IMR-90 (cell line): ENCODE measurements at regions not wholly inside any gene's neighbourhood (a gene's known extent, or its start where the extent isn't known, plus 50 kb on each side); places are given as distances from the start of the nearest gene placed in this dataset.

Experiments
- ATAC-seq: fragments of 200-7000 bp; cut with Tn5 transposase; 2 replicates; pipeline ENCODE4 v1.9.1; 2020; ENCODE audit warnings: low read depth, mild to moderate bottlenecking, moderate library complexity
- BruUV-seq: library from RNA; stranded (reverse); fragments of 400-500 nt; replicated peaks from 2 replicates; lab custom pipeline; 2021; lab: Mats Ljungman, UMichigan
- CTCF ChIA-PET: fragments of 300-600 bp; formaldehyde crosslinking; extraction: SDS; loops from one replicate; lab custom pipeline; 2021; ENCODE audit warnings: antibody characterized with exemption; lab: Yijun Ruan, JAX
- POLR2A ChIA-PET: fragments of 300-600 bp; sonication (Branson Sonifier 250); formaldehyde crosslinking; loops from one replicate; lab custom pipeline; 2022; ENCODE audit warnings: antibody characterized with exemption; ENCODE audit not compliant: unreplicated experiment; lab: Charles Lee
- DNase-seq: peaks from one replicate; pipeline ENCODE4 v3.0.0; 2013
- H2AFZ ChIP-seq: replicated peaks from 2 replicates; pipeline ENCODE3; 2013; ENCODE audit warnings: low read length, mild to moderate bottlenecking; ENCODE audit not compliant: poor library complexity
- H2AK5ac ChIP-seq: 2 replicates; pipeline ENCODE4 v1.6.1; 2013; ENCODE audit warnings: low read depth, low read length, inconsistent platforms
- H2AK9ac ChIP-seq: replicated peaks from 2 replicates; pipeline ENCODE3; 2013; ENCODE audit warnings: mild to moderate bottlenecking, low read depth, low read length, moderate library complexity; ENCODE audit not compliant: poor library complexity
- H2BK120ac ChIP-seq: 2 replicates; pipeline ENCODE4 v1.6.1; 2013; ENCODE audit warnings: low read depth, low read length, inconsistent platforms
- H2BK15ac ChIP-seq: 3 replicates; pipeline ENCODE4 v1.6.1; 2013; ENCODE audit warnings: low read depth, low read length, inconsistent platforms
- H2BK20ac ChIP-seq: 2 replicates; pipeline ENCODE4 v1.6.1; 2013; ENCODE audit warnings: low read depth, mild to moderate bottlenecking, inconsistent platforms, low read length, moderate library complexity
- H2BK5ac ChIP-seq: 2 replicates; pipeline ENCODE4 v1.6.1; 2013; ENCODE audit warnings: mild to moderate bottlenecking, low read depth, low read length, inconsistent platforms; ENCODE audit not compliant: poor library complexity, severe bottlenecking
- H3K14ac ChIP-seq: replicated peaks from 2 replicates; pipeline ENCODE4 v1.6.1; 2013; ENCODE audit warnings: low read depth, low read length, inconsistent platforms
- H3K18ac ChIP-seq: 2 replicates; pipeline ENCODE4 v1.6.1; 2013; ENCODE audit warnings: low read depth, low read length, control low read depth
- H3K23ac ChIP-seq: 2 replicates; pipeline ENCODE4 v1.6.1; 2013; ENCODE audit warnings: low read depth, low read length, inconsistent platforms
- H3K27ac ChIP-seq: 2 replicates; pipeline ENCODE4 v1.5.1; 2013; ENCODE audit warnings: mild to moderate bottlenecking, control low read depth, low read length; ENCODE audit not compliant: insufficient read depth
- H3K27me3 ChIP-seq: 2 replicates; pipeline ENCODE4 v1.6.1; 2013; ENCODE audit warnings: low read length; ENCODE audit not compliant: control insufficient read depth, insufficient read depth
- H3K36me3 ChIP-seq: 2 replicates; pipeline ENCODE4 v1.6.1; 2013; ENCODE audit warnings: low read length, mixed read lengths; ENCODE audit not compliant: control insufficient read depth, insufficient read depth
- H3K4ac ChIP-seq: 2 replicates; pipeline ENCODE4 v1.6.1; 2013; ENCODE audit warnings: low read depth, low read length, inconsistent platforms
- H3K4me1 ChIP-seq: 2 replicates; pipeline ENCODE4 v1.6.1; 2013; ENCODE audit warnings: low read length, mixed read lengths; ENCODE audit not compliant: control insufficient read depth, insufficient read depth
- H3K4me2 ChIP-seq: 2 replicates; pipeline ENCODE4 v1.6.1; 2013; ENCODE audit warnings: low read depth, mild to moderate bottlenecking, control low read depth, low read length, moderate library complexity
- H3K4me3 ChIP-seq: 2 replicates; pipeline ENCODE4 v1.5.1; 2013; ENCODE audit warnings: low read depth, mild to moderate bottlenecking, control low read depth, low read length, moderate library complexity; ENCODE audit not compliant: insufficient read depth
- H3K56ac ChIP-seq: 2 replicates; pipeline ENCODE4 v1.6.1; 2013; ENCODE audit warnings: low read length, inconsistent platforms; ENCODE audit not compliant: insufficient read depth; ENCODE audit errors: extremely low read depth
- H3K79me1 ChIP-seq, 2 experiments: 2 replicates each; pipeline ENCODE4 v1.6.1; 2013; ENCODE audit warnings: low read length in 2 of 2, inconsistent platforms in 1 of 2, low read depth in 1 of 2
- H3K9ac ChIP-seq: 2 replicates; pipeline ENCODE4 v1.6.1; 2013; ENCODE audit warnings: low read depth, low read length, control low read depth
- H3K9me1 ChIP-seq: 2 replicates; pipeline ENCODE4 v1.6.1; 2013; ENCODE audit warnings: low read length, inconsistent platforms; ENCODE audit not compliant: insufficient read depth
- H3K9me3 ChIP-seq: 2 replicates; pipeline ENCODE4 v1.6.1; 2013; ENCODE audit warnings: low read length; ENCODE audit not compliant: control insufficient read depth, insufficient read depth
- H4K20me1 ChIP-seq: 2 replicates; pipeline ENCODE4 v1.6.1; 2013; ENCODE audit warnings: low read length, inconsistent platforms; ENCODE audit not compliant: insufficient read depth
- H4K5ac ChIP-seq: 2 replicates; pipeline ENCODE4 v1.6.1; 2013; ENCODE audit warnings: mild to moderate bottlenecking, low read depth, low read length, control low read depth
- H4K8ac ChIP-seq, 2 experiments: 2 replicates each; pipeline ENCODE4 v1.6.1; 2013; ENCODE audit warnings: low read depth in 2 of 2, low read length in 2 of 2, control low read depth in 1 of 2, inconsistent platforms in 1 of 2
- H4K91ac ChIP-seq: 2 replicates; pipeline ENCODE4 v1.6.1; 2013; ENCODE audit warnings: low read depth, low read length, inconsistent platforms; ENCODE audit not compliant: insufficient read depth
- BHLHE40 ChIP-seq: fragments of 150-350 bp; IDR thresholded peaks from 2 replicates; pipeline ENCODE4 v1.6.1; 2016; ENCODE audit warnings: mild to moderate bottlenecking, low read depth, low read length
- CEBPB ChIP-seq: IDR thresholded peaks from 2 replicates; pipeline ENCODE4 v1.6.1; 2012; ENCODE audit warnings: low read depth, low read length, improper control_type of control experiment
- CHD1 ChIP-seq: IDR thresholded peaks from 2 replicates; pipeline ENCODE4 v1.6.1; 2012; ENCODE audit warnings: low read depth, low read length, improper control_type of control experiment
- CTCF ChIP-seq: conservative IDR thresholded peaks from 2 replicates; pipeline ENCODE4 v1.5.1; 2012; ENCODE audit warnings: mild to moderate bottlenecking, low read depth, low read length, improper control_type of control experiment
- ELK1 ChIP-seq: fragments of 150-350 bp; IDR thresholded peaks from 2 replicates; pipeline ENCODE4 v1.6.1; 2016; ENCODE audit warnings: low read depth, mild to moderate bottlenecking, low read length, moderate library complexity, borderline replicate concordance
- FOS ChIP-seq: fragments of 150-350 bp; IDR thresholded peaks from 2 replicates; pipeline ENCODE4 v1.6.1; 2016; ENCODE audit warnings: low read depth, low read length
- MAFK ChIP-seq: IDR thresholded peaks from 2 replicates; pipeline ENCODE4 v1.6.1; 2012; ENCODE audit warnings: low read depth, low read length, improper control_type of control experiment
- MAZ ChIP-seq: IDR thresholded peaks from 2 replicates; pipeline ENCODE4 v1.6.1; 2012; ENCODE audit warnings: low read depth, mild to moderate bottlenecking, low read length, improper control_type of control experiment, moderate library complexity, borderline replicate concordance
- MXI1 ChIP-seq: IDR thresholded peaks from 2 replicates; pipeline ENCODE4 v1.6.1; 2012; ENCODE audit warnings: low read depth, mild to moderate bottlenecking, low read length, moderate library complexity, borderline replicate concordance
- NFE2L2 ChIP-seq: fragments of 150-350 bp; IDR thresholded peaks from 2 replicates; pipeline ENCODE4 v1.6.1; 2016; ENCODE audit warnings: low read depth, mild to moderate bottlenecking, low read length
- POLR2A ChIP-seq: IDR thresholded peaks from 2 replicates; pipeline ENCODE4 v1.6.1; 2012; ENCODE audit warnings: mild to moderate bottlenecking, low read depth, low read length
- RAD21 ChIP-seq: IDR thresholded peaks from 2 replicates; pipeline ENCODE4 v1.6.1; 2012; ENCODE audit warnings: low read length, improper control_type of control experiment
- RCOR1 ChIP-seq: IDR thresholded peaks from 2 replicates; pipeline ENCODE4 v1.6.1; 2012; ENCODE audit warnings: mild to moderate bottlenecking, low read length, improper control_type of control experiment; ENCODE audit not compliant: insufficient replicate concordance
- RFX5 ChIP-seq: IDR thresholded peaks from 2 replicates; pipeline ENCODE4 v1.8.0; 2012; ENCODE audit warnings: low read depth, mild to moderate bottlenecking, low read length, moderate library complexity
- SMC3 ChIP-seq: fragments of 150-350 bp; IDR thresholded peaks from 2 replicates; pipeline ENCODE4 v1.6.1; 2016; ENCODE audit warnings: low read depth, mild to moderate bottlenecking, antibody characterized with exemption, low read length, moderate library complexity
- USF2 ChIP-seq: fragments of 150-350 bp; IDR thresholded peaks from 2 replicates; pipeline ENCODE4 v1.6.1; 2017; ENCODE audit warnings: mild to moderate bottlenecking, antibody characterized with exemption, low read length, low read depth
- WGBS, 2 experiments: methylation state at CpG; one replicate each; pipeline versions ENCODE4 v1.1.5 to v1.1.7; 2013; ENCODE audit warnings: missing lambda C conversion rate in 2 of 2; ENCODE audit not compliant: insufficient read length in 1 of 2; ENCODE audit errors: extremely low coverage in 2 of 2; 5-methylcytosine and 5-hydroxymethylcytosine counted together
- dilution Hi-C: fragments of 300-500 bp; cut with HindIII; formaldehyde crosslinking; loops from one replicate; pipeline ENCODE4 v1.14.3; 2018; ENCODE audit warnings: low sequenced_read_pairs; ENCODE audit not compliant: unreplicated experiment
- in situ Hi-C: fragments of 300-500 bp; cut with MboI; formaldehyde crosslinking; loops from 3 replicates; pipeline ENCODE4 v1.14.3; 2019; ENCODE audit warnings: low sequenced_read_pairs, inconsistent platforms, mixed read lengths
- intact Hi-C: fragments of 100-400 bp; cut with micrococcal nuclease; formaldehyde crosslinking; loops from 2 replicates; pipeline ENCODE4 v1.10.0; 2022

- Histone ChIP-seq H3K4ac (no peak overlapping the region), H3K27me3 (no peaks in the 10 kb centered on the region; the same call in 1 of the 2 replicates), H2BK20ac (no peak overlapping the region), H4K20me1 (no peaks in the 10 kb centered on the region), H3K18ac (no peak overlapping the region), H2AK5ac (no peak overlapping the region), H3K9me1 (no peaks in the 10 kb centered on the region; the same call in 1 of the 2 replicates), H3K14ac (no peak overlapping the region), H3K56ac (no peak overlapping the region), H2AK9ac (no peak overlapping the region), H3K4me1 (no peaks in the 10 kb centered on the region), H3K79me1 (no peaks in the 10 kb centered on the region), H2BK15ac (no peak overlapping the region), H4K8ac (no peak overlapping the region), H3K36me3 (no peaks in the 10 kb centered on the region), H3K23ac (no peak overlapping the region), H2BK120ac (no peak overlapping the region), H3K9ac (no peak overlapping the region), H4K91ac (no peak overlapping the region), H3K27ac (no peak overlapping the region), H3K9me3 (no peaks in the 10 kb centered on the region), H4K5ac (no peak overlapping the region), H3K4me3 (no peak overlapping the region), H3K4me2 (no peak overlapping the region), H2BK5ac (no peak overlapping the region), H2AFZ (no peak overlapping the region)
- no TSS peak for BruUV-seq
- dilution Hi-C loops (no loop called here), intact Hi-C loops (no loop called here), in situ Hi-C loops (no loop called here)
- DNase-seq (no peak), ATAC-seq (no peak)
- CTCF ChIA-PET, result interaction anchor here (2.1 kb wide), 1 partner anchor 22 kb away, joined by 6 read pairs; no protein-coding TSS in a partner anchor
- POLR2A ChIA-PET, result no interaction called here
- TF ChIP-seq NFE2L2, result no peak
- TF ChIP-seq CEBPB, result no peak
- no peak for TF ChIP-seq USF2
- TF ChIP-seq RFX5, result no peak
- no peak for TF ChIP-seq POLR2A
- TF ChIP-seq MXI1, result no peak
- no peak for TF ChIP-seq RAD21
- TF ChIP-seq CHD1, result no peak
- no peak for TF ChIP-seq FOS
- TF ChIP-seq MAFK, result no peak
- no peak for TF ChIP-seq SMC3
- no peak for TF ChIP-seq ELK1
- no peak for TF ChIP-seq CTCF
- TF ChIP-seq BHLHE40, result no peak
- TF ChIP-seq MAZ, result no peak
- TF ChIP-seq RCOR1, result no peak
- 100% methylated on average over 2 of the region's 5 CpGs; no CpG with 5 or more reads in 1 of the 2 experiments for WGBS, 2 experiments
Measured at GRCh38 chr15:95492388-95493070, 838.0 kb upstream of the NR2F2 start.
